GM23248 (cell line): ENCODE measurements at regions not wholly inside any gene's neighbourhood (a gene's known extent, or its start where the extent isn't known, plus 50 kb on each side); places are given as distances from the start of the nearest gene placed in this dataset.

Source experiments
- DNase-seq: peaks from one replicate; pipeline ENCODE4 v3.0.0-alpha.2; 2015
- H2AFZ ChIP-seq: fragments of 200-600 bp; sonication (generic); 2 replicates; pipeline ENCODE4 v1.6.1; 2016; ENCODE audit warnings: antibody characterized with exemption
- H3F3A ChIP-seq: fragments of 200-600 bp; sonication (generic); 2 replicates; pipeline ENCODE4 v1.6.1; 2016; ENCODE audit warnings: mild to moderate bottlenecking, antibody characterized with exemption, mixed run types; ENCODE audit not compliant: insufficient read depth
- H3K27ac ChIP-seq: fragments of 200-600 bp; sonication (generic); 2 replicates; pipeline ENCODE4 v1.5.1; 2016; ENCODE audit warnings: mild to moderate bottlenecking
- H3K27me3 ChIP-seq: fragments of 200-600 bp; sonication (generic); replicated peaks from 2 replicates; pipeline ENCODE4 v1.6.1; 2016; ENCODE audit warnings: mild to moderate bottlenecking; ENCODE audit not compliant: insufficient read depth
- H3K36me3 ChIP-seq: fragments of 200-600 bp; sonication (generic); 2 replicates; pipeline ENCODE4 v1.6.1; 2016; ENCODE audit warnings: low read depth, mild to moderate bottlenecking
- H3K4me1 ChIP-seq: fragments of 200-600 bp; sonication (generic); 2 replicates; pipeline ENCODE4 v1.6.1; 2016; ENCODE audit warnings: mild to moderate bottlenecking; ENCODE audit not compliant: insufficient read depth
- H3K4me2 ChIP-seq: fragments of 200-600 bp; sonication (generic); one replicate; pipeline ENCODE4 v1.6.1; 2016; ENCODE audit warnings: mild to moderate bottlenecking; ENCODE audit not compliant: unreplicated experiment
- H3K4me3 ChIP-seq: fragments of 200-600 bp; sonication (generic); 2 replicates; pipeline ENCODE4 v1.5.1; 2016; ENCODE audit warnings: mild to moderate bottlenecking
- H3K79me2 ChIP-seq: fragments of 200-600 bp; sonication (generic); 2 replicates; pipeline ENCODE4 v1.6.1; 2016; ENCODE audit warnings: mild to moderate bottlenecking; ENCODE audit not compliant: insufficient read depth
- H3K9ac ChIP-seq: fragments of 200-600 bp; sonication (generic); 2 replicates; pipeline ENCODE4 v1.6.1; 2016; ENCODE audit warnings: mild to moderate bottlenecking
- H3K9me2 ChIP-seq: fragments of 200-600 bp; sonication (generic); 2 replicates; pipeline ENCODE4 v1.6.1; 2016; ENCODE audit warnings: mixed run types, mild to moderate bottlenecking, moderate library complexity; ENCODE audit not compliant: insufficient read depth
- H3K9me3 ChIP-seq: fragments of 200-600 bp; sonication (generic); one replicate; pipeline ENCODE4 v1.6.1; 2017; ENCODE audit warnings: low read depth
- H4K20me1 ChIP-seq: fragments of 200-600 bp; sonication (generic); 2 replicates; pipeline ENCODE4 v1.6.0; 2016; ENCODE audit not compliant: insufficient read depth
- EZH2 ChIP-seq: fragments of 200-600 bp; sonication (generic); IDR thresholded peaks from 2 replicates; pipeline ENCODE4 v1.6.1; 2018; ENCODE audit warnings: antibody characterized with exemption, mild to moderate bottlenecking; ENCODE audit not compliant: insufficient read depth, poor library complexity, severe bottlenecking
- EZH2phosphoT487 ChIP-seq: fragments of 200-600 bp; sonication (generic); IDR thresholded peaks from 2 replicates; pipeline ENCODE4 v1.6.1; 2018; ENCODE audit warnings: antibody characterized with exemption, moderate library complexity, mild to moderate bottlenecking, low read depth; ENCODE audit not compliant: insufficient read depth
- WGBS, 2 experiments: methylation state at CpG; one replicate each; pipeline ENCODE4 v1.1.6; 2015 to 2017; ENCODE audit warnings: low lambda C conversion rate in 2 of 2, low coverage in 1 of 2; ENCODE audit errors: missing lambda C conversion rate in 2 of 2; 5-methylcytosine and 5-hydroxymethylcytosine counted together
- in situ Hi-C: fragments of 300-500 bp; cut with MboI; formaldehyde crosslinking; loops from 2 replicates; pipeline ENCODE4 v1.15.0; 2020

GRCh38 chr18:40851014-40851429 is 1104.0 kb upstream of the PIK3C3 start:
- peak; percentile 25 for DNase-seq
- Histone ChIP-seq H3K9me2 (no peaks in the 10 kb centered on the region), H3K9me3 (no peaks in the 10 kb centered on the region), H3K4me3 (no peak overlapping the region), H3K4me1 (peaks cover 7% of the 10 kb centered on the region; the same call in 1 of the 2 replicates), H3K36me3 (no peaks in the 10 kb centered on the region), H3K4me2 (no peak overlapping the region), H3K27me3 (no peaks in the 10 kb centered on the region), H3K27ac (no peak overlapping the region), H3F3A (no peaks in the 10 kb centered on the region), H2AFZ (no peak overlapping the region), H3K9ac (no peak overlapping the region), H3K79me2 (no peaks in the 10 kb centered on the region), H4K20me1 (no peaks in the 10 kb centered on the region)
- no peak for TF ChIP-seq EZH2
- no peak for TF ChIP-seq EZH2phosphoT487
- in situ Hi-C loops, result no loop called here
- WGBS, 2 experiments, result 13 to 16% methylated on average over 3 of the region's 3 CpGs

GRCh38 chr18:40849886-40850285 is 1105.1 kb upstream of the PIK3C3 start:
- Histone ChIP-seq H3K36me3 (no peaks in the 10 kb centered on the region), H3K27me3 (no peaks in the 10 kb centered on the region), H3K4me3 (no peak overlapping the region), H3K4me1 (peaks cover 7% of the 10 kb centered on the region; the same call in 1 of the 2 replicates), H3K9me2 (no peaks in the 10 kb centered on the region), H3K27ac (no peak overlapping the region), H3K9me3 (no peaks in the 10 kb centered on the region), H3K4me2 (no peak overlapping the region), H3F3A (no peaks in the 10 kb centered on the region), H2AFZ (no peak overlapping the region), H4K20me1 (no peaks in the 10 kb centered on the region), H3K9ac (no peak overlapping the region), H3K79me2 (no peaks in the 10 kb centered on the region)
- DNase-seq, result no peak
- in situ Hi-C loops, result no loop called here
- no peak for TF ChIP-seq EZH2phosphoT487
- WGBS, 2 experiments, result 56 to 64% methylated on average over 1 of the region's 1 CpG

GRCh38 chr18:40841467-40841866 is 1113.6 kb upstream of the PIK3C3 start:
- no peak overlapping the region for H3K4me2 ChIP-seq
- no peak overlapping the region for H3K4me3 ChIP-seq
- no peak overlapping the region for H3K27ac ChIP-seq
- peak; percentile 53 for DNase-seq
- H3K9me3 ChIP-seq, result no peaks in the 10 kb centered on the region
- H3K27me3 ChIP-seq, result no peaks in the 10 kb centered on the region
- H3K9me2 ChIP-seq, result no peaks in the 10 kb centered on the region
- H3K4me1 ChIP-seq, result peaks cover 6% of the 10 kb centered on the region; the same call in 1 of the 2 replicates
- in situ Hi-C loops, result no loop called here
- no peak for TF ChIP-seq EZH2phosphoT487
- TF ChIP-seq EZH2, result no peak
- no peaks in the 10 kb centered on the region for H3K36me3 ChIP-seq
- H2AFZ ChIP-seq, result no peak overlapping the region
- H3K79me2 ChIP-seq, result no peaks in the 10 kb centered on the region
- no peaks in the 10 kb centered on the region for H4K20me1 ChIP-seq
- H3K9ac ChIP-seq, result no peak overlapping the region
- H3F3A ChIP-seq, result no peaks in the 10 kb centered on the region

GRCh38 chr18:40841063-40841462 is 1114.0 kb upstream of the PIK3C3 start:
- in situ Hi-C loops, result no loop called here
- no peak overlapping the region for H3K4me3 ChIP-seq
- WGBS, 2 experiments, result 19 to 20% methylated on average over 3 of the region's 3 CpGs
- no peaks in the 10 kb centered on the region for H3K36me3 ChIP-seq
- no peaks in the 10 kb centered on the region for H4K20me1 ChIP-seq
- no peaks in the 10 kb centered on the region for H3K27me3 ChIP-seq
- peaks cover 6% of the 10 kb centered on the region; the same call in 1 of the 2 replicates for H3K4me1 ChIP-seq
- H3K9ac ChIP-seq, result no peak overlapping the region
- no peak for TF ChIP-seq EZH2
- no peak for TF ChIP-seq EZH2phosphoT487
- H3K27ac ChIP-seq, result no peak overlapping the region
- H3K4me2 ChIP-seq, result no peak overlapping the region
- no peak for DNase-seq
- no peaks in the 10 kb centered on the region for H3F3A ChIP-seq
- no peaks in the 10 kb centered on the region for H3K9me2 ChIP-seq
- no peaks in the 10 kb centered on the region for H3K9me3 ChIP-seq
- H3K79me2 ChIP-seq, result no peaks in the 10 kb centered on the region
- no peak overlapping the region for H2AFZ ChIP-seq

GRCh38 chr18:40832362-40832761 is 1122.7 kb upstream of the PIK3C3 start:
- in situ Hi-C loops, result no loop called here
- no peaks in the 10 kb centered on the region for H4K20me1 ChIP-seq
- no peaks in the 10 kb centered on the region for H3K9me3 ChIP-seq
- H2AFZ ChIP-seq, result no peak overlapping the region
- H3K9me2 ChIP-seq, result no peaks in the 10 kb centered on the region
- no peaks in the 10 kb centered on the region for H3K36me3 ChIP-seq
- no peaks in the 10 kb centered on the region for H3K4me1 ChIP-seq
- no peak overlapping the region for H3K4me3 ChIP-seq
- H3K9ac ChIP-seq, result no peak overlapping the region
- TF ChIP-seq EZH2phosphoT487, result no peak
- no peak for TF ChIP-seq EZH2
- H3K79me2 ChIP-seq, result no peaks in the 10 kb centered on the region
- no peaks in the 10 kb centered on the region for H3F3A ChIP-seq
- no peaks in the 10 kb centered on the region for H3K27me3 ChIP-seq
- H3K4me2 ChIP-seq, result no peak overlapping the region
- no peak overlapping the region for H3K27ac ChIP-seq
- no peak for DNase-seq
- 51 to 68% methylated on average over 3 of the region's 3 CpGs for WGBS, 2 experiments
